Body of pancreas (tissue), 4 donors: ENCODE measurements at regions not wholly inside any gene's neighbourhood (a gene's known extent, or its start where the extent isn't known, plus 50 kb on each side); places are given as distances from the start of the nearest gene placed in this dataset.

Experiments used
- CTCF ChIP-seq, 7 experiments: fragments of 450-650 bp in 4 of 7; fragments of 200-600 bp in 3 of 7; sonication (generic) in 3 of 7; IDR thresholded peaks; one replicate each; pipeline ENCODE4 v1.5.1; 2016 to 2019; ENCODE audit warnings: antibody characterized with exemption in 7 of 7
- POLR2A ChIP-seq, 3 donors: fragments of 450-650 bp; IDR thresholded peaks; one replicate each; pipeline ENCODE4 v1.6.1; 2016; ENCODE audit warnings: antibody characterized with exemption in 3 of 3, mild to moderate bottlenecking in 2 of 3

GRCh38 chr3:14262867-14263266 lies 84.2 kb downstream of the LSM3 start:
- no peak for TF ChIP-seq CTCF (IDR thresholded peaks at IDR 0.05)
- TF ChIP-seq POLR2A (IDR thresholded peaks at IDR 0.05), result no peak
